ENCODE measurements at regions not wholly inside any gene's neighbourhood (a gene's known extent, or its start where the extent isn't known, plus 50 kb on each side); places are given as distances from the start of the nearest gene placed in this dataset.
"Not testable (repeated sequence)": the region's sequence is repeated elsewhere in the genome, so short reads cannot be mapped to it uniquely, and the experiment has no call there.

DNA sequence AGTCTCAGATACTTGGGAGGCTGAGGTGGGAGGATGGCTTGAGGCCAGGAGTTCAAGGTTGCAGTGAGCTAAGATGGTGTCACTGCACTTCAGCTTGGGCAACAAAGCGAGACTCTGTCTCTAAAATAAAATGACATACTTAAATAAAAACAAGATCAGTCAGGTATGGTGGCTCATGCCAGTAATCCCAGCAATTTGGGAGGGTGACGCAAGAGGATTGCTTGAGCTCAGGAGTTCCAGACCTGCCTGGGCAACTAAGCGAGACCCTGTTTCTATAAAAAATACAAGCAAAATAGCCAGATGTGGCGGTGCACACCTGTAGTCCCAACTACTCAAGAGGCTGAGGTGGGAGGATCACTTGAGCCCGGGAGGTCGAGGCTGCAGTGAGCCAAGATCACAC, 149.6 kb downstream of the ZFP64 start:
- H3K4me1 ChIP-seq (ENCODE audit: control insufficient read depth, extremely low read depth, insufficient read depth, low read length) = no peaks in the 10 kb centered on the region
- H3K9me1 ChIP-seq (ENCODE audit: control insufficient read depth, extremely low read depth, insufficient read depth, low read length) = no peaks in the 10 kb centered on the region
- H3K27ac ChIP-seq (ENCODE audit: control insufficient read depth, insufficient read depth, low read length) = no peak overlapping the region
- FAIRE-seq = no peak
- H3K4me2 ChIP-seq (ENCODE audit: control insufficient read depth, extremely low read depth, insufficient read depth, low read depth, low read length) = no peak overlapping the region
- dilution Hi-C loops (cut with MboI; ENCODE audit: extremely low pct_ligation_motif_present, low sequenced_read_pairs) = no loop called here
- H3K9me3 ChIP-seq (ENCODE audit: control insufficient read depth, low read depth, low read length) = no peaks in the 10 kb centered on the region
- no peaks in the 10 kb centered on the region for H3K27me3 ChIP-seq (ENCODE audit: control insufficient read depth, extremely low read depth, insufficient read depth, low read length)
- H4K20me1 ChIP-seq (ENCODE audit: control insufficient read depth, extremely low read depth, insufficient read depth, low read length) = no peaks in the 10 kb centered on the region
- H3K4me3 ChIP-seq (ENCODE audit: control insufficient read depth in 2 of 3, extremely low read depth in 1 of 3, insufficient read depth in 2 of 3, low read depth in 1 of 3, low read length in 3 of 3) = no peak overlapping the region
- no peaks in the 10 kb centered on the region for H3K79me2 ChIP-seq (ENCODE audit: control insufficient read depth, insufficient read depth, low read length)
- H3K36me3 ChIP-seq (ENCODE audit: control insufficient read depth in 2 of 2, extremely low read depth in 1 of 2, insufficient read depth in 2 of 2, low read length in 2 of 2) = no peaks in the 10 kb centered on the region
- H3K9ac ChIP-seq (ENCODE audit: control insufficient read depth, extremely low read depth, insufficient read depth, low read length) = no peak overlapping the region
- no peak for DNase-seq (ENCODE audit: low read depth, low spot score)
- no peak overlapping the region for H2AFZ ChIP-seq (ENCODE audit: control insufficient read depth, low read length)
- TF ChIP-seq EZH2 (IDR thresholded peaks at IDR 0.05; ENCODE audit: low read length) = no peak
- TF ChIP-seq, protein P1, sequence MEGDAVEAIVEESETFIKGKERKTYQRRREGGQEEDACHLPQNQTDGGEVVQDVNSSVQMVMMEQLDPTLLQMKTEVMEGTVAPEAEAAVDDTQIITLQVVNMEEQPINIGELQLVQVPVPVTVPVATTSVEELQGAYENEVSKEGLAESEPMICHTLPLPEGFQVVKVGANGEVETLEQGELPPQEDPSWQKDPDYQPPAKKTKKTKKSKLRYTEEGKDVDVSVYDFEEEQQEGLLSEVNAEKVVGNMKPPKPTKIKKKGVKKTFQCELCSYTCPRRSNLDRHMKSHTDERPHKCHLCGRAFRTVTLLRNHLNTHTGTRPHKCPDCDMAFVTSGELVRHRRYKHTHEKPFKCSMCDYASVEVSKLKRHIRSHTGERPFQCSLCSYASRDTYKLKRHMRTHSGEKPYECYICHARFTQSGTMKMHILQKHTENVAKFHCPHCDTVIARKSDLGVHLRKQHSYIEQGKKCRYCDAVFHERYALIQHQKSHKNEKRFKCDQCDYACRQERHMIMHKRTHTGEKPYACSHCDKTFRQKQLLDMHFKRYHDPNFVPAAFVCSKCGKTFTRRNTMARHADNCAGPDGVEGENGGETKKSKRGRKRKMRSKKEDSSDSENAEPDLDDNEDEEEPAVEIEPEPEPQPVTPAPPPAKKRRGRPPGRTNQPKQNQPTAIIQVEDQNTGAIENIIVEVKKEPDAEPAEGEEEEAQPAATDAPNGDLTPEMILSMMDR (optimal IDR thresholded peaks at IDR 0.05 in 1 of 3, IDR thresholded peaks at IDR 0.05 in 1 of 3, conservative IDR thresholded peaks at IDR 0.05 in 1 of 3; ENCODE audit: extremely low read depth in 1 of 3, insufficient read depth in 2 of 3, low read length in 3 of 3) = no peak

DNA sequence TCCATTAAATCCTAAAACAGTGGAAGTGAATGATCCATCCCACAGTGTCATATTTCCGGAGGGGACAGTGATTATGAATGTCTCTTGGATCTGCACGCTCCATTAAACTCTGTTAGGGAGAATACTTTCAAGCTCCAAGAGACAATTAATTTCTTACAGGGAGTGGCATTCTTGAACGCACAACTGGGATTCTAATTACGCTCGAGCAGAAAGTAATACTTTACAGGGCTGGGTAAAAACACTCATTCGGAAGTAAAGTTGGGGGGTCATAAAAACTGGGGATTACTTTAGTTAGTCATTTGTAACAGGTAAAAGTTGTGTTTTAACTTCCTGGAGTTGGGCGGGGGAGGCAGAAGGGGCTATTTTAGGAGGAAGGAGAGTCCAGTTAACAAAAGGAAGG, 151.8 kb downstream of the ZFP64 start:
- Histone ChIP-seq H4K20me1 (ENCODE audit: control insufficient read depth, extremely low read depth, insufficient read depth, low read length) (no peaks in the 10 kb centered on the region), H3K36me3 (ENCODE audit: control insufficient read depth in 2 of 2, extremely low read depth in 1 of 2, insufficient read depth in 2 of 2, low read length in 2 of 2) (no peaks in the 10 kb centered on the region), H3K27me3 (ENCODE audit: control insufficient read depth, extremely low read depth, insufficient read depth, low read length) (no peaks in the 10 kb centered on the region), H3K4me2 (ENCODE audit: control insufficient read depth, extremely low read depth, insufficient read depth, low read depth, low read length) (no peak overlapping the region), H2AFZ (ENCODE audit: control insufficient read depth, low read length) (no peak overlapping the region), H3K27ac (ENCODE audit: control insufficient read depth, insufficient read depth, low read length) (no peak overlapping the region), H3K9ac (ENCODE audit: control insufficient read depth, extremely low read depth, insufficient read depth, low read length) (no peak overlapping the region), H3K79me2 (ENCODE audit: control insufficient read depth, insufficient read depth, low read length) (no peaks in the 10 kb centered on the region), H3K4me1 (ENCODE audit: control insufficient read depth, extremely low read depth, insufficient read depth, low read length) (no peaks in the 10 kb centered on the region), H3K9me1 (ENCODE audit: control insufficient read depth, extremely low read depth, insufficient read depth, low read length) (no peaks in the 10 kb centered on the region), H3K4me3 (ENCODE audit: control insufficient read depth in 2 of 3, extremely low read depth in 1 of 3, insufficient read depth in 2 of 3, low read depth in 1 of 3, low read length in 3 of 3) (no peak overlapping the region), H3K9me3 (ENCODE audit: control insufficient read depth, low read depth, low read length) (no peaks in the 10 kb centered on the region)
- TF ChIP-seq, protein P1 (optimal IDR thresholded peaks at IDR 0.05 in 1 of 3, IDR thresholded peaks at IDR 0.05 in 1 of 3, conservative IDR thresholded peaks at IDR 0.05 in 1 of 3; ENCODE audit: extremely low read depth in 1 of 3, insufficient read depth in 2 of 3, low read length in 3 of 3) = no peak
- no peak for TF ChIP-seq EZH2 (IDR thresholded peaks at IDR 0.05; ENCODE audit: low read length)
- DNase-seq (ENCODE audit: low read depth, low spot score) (no peak), FAIRE-seq (no peak)
- dilution Hi-C loops (cut with MboI; ENCODE audit: extremely low pct_ligation_motif_present, low sequenced_read_pairs) = no loop called here

DNA sequence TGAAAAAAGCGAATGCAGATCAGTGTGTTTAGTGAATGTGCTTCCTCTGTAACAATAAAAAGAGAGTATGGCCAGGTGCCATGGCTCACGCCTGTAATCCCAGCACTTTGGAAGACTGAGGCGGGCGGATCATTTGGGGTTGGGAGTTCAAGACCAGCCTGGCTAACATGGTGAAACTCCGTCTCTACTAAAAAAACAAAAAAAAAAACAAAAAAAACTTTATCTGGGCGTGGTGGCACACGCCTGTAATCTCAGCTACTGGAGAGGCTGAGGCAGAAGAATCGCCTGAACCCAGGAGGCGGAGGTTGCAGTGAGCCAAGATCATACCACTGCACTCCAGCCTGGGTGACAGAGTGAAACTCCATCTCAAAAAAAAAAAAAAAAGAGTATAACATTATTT, 152.9 kb downstream of the ZFP64 start:
- H3K79me2 ChIP-seq (ENCODE audit: control insufficient read depth, insufficient read depth, low read length); FAIRE-seq; H3K9me1 ChIP-seq (ENCODE audit: control insufficient read depth, extremely low read depth, insufficient read depth, low read length); H3K4me3 ChIP-seq (ENCODE audit: control insufficient read depth in 2 of 3, extremely low read depth in 1 of 3, insufficient read depth in 2 of 3, low read depth in 1 of 3, low read length in 3 of 3); H3K27ac ChIP-seq (ENCODE audit: control insufficient read depth, insufficient read depth, low read length); H3K27me3 ChIP-seq (ENCODE audit: control insufficient read depth, extremely low read depth, insufficient read depth, low read length); H3K9me3 ChIP-seq (ENCODE audit: control insufficient read depth, low read depth, low read length); dilution Hi-C loops (cut with MboI; ENCODE audit: extremely low pct_ligation_motif_present, low sequenced_read_pairs); H3K9ac ChIP-seq (ENCODE audit: control insufficient read depth, extremely low read depth, insufficient read depth, low read length); H3K36me3 ChIP-seq (ENCODE audit: control insufficient read depth in 2 of 2, extremely low read depth in 1 of 2, insufficient read depth in 2 of 2, low read length in 2 of 2); H2AFZ ChIP-seq (ENCODE audit: control insufficient read depth, low read length); H4K20me1 ChIP-seq (ENCODE audit: control insufficient read depth, extremely low read depth, insufficient read depth, low read length); H3K4me2 ChIP-seq (ENCODE audit: control insufficient read depth, extremely low read depth, insufficient read depth, low read depth, low read length); DNase-seq (ENCODE audit: low read depth, low spot score); H3K4me1 ChIP-seq (ENCODE audit: control insufficient read depth, extremely low read depth, insufficient read depth, low read length): not testable (repeated sequence)
